Right lobe of liver (tissue), 4 donors: ENCODE measurements at regions not wholly inside any gene's neighbourhood (a gene's known extent, or its start where the extent isn't known, plus 50 kb on each side); places are given as distances from the start of the nearest gene placed in this dataset.

Source experiments
- POLR2A ChIP-seq: fragments of 450-650 bp; IDR thresholded peaks from one replicate; pipeline ENCODE4 v1.6.1; 2017; ENCODE audit warnings: antibody characterized with exemption, mild to moderate bottlenecking
- TF ChIP-seq, protein P1 (sequence below), 4 donors: fragments of 200-600 bp in 3 of 4; fragments of 450-650 bp in 1 of 4; IDR thresholded peaks; one replicate each; pipeline versions ENCODE4 v1.5.1 to v1.8.0; 2016 to 2022; ENCODE audit warnings: antibody characterized with exemption in 4 of 4, mild to moderate bottlenecking in 2 of 4
- donor health status: DM: no; HTN: no; CAD: no.
- donor health status: DM: no; HTN: no; CAD: no.
- donor health status: DM: no; HTN: yes; CAD: no.

DNA sequence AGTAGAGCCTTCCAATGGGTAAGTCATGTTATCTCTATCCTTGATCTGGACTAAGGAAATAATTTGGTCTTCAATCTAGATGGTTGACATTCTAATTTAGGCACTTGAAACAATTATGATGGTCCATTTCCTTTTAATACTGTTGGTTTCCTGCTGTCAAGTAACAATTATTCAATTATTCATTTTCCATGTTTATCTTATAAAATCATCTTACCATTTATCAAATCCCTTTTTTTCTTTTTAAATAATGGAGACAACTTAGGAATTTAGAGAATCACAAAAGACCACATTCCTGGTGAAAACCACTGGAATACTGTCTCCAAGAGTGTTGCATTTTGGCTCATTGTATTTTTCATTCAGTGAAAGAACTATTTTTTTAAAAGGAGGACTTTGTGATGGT lies 148.7 kb upstream of the CTSO start:
- no peak for TF ChIP-seq POLR2A
- TF ChIP-seq, protein P1, sequence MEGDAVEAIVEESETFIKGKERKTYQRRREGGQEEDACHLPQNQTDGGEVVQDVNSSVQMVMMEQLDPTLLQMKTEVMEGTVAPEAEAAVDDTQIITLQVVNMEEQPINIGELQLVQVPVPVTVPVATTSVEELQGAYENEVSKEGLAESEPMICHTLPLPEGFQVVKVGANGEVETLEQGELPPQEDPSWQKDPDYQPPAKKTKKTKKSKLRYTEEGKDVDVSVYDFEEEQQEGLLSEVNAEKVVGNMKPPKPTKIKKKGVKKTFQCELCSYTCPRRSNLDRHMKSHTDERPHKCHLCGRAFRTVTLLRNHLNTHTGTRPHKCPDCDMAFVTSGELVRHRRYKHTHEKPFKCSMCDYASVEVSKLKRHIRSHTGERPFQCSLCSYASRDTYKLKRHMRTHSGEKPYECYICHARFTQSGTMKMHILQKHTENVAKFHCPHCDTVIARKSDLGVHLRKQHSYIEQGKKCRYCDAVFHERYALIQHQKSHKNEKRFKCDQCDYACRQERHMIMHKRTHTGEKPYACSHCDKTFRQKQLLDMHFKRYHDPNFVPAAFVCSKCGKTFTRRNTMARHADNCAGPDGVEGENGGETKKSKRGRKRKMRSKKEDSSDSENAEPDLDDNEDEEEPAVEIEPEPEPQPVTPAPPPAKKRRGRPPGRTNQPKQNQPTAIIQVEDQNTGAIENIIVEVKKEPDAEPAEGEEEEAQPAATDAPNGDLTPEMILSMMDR (IDR thresholded peaks at IDR 0.05), result no peak
